ENCODE measurements at regions not wholly inside any gene's neighbourhood (a gene's known extent, or its start where the extent isn't known, plus 50 kb on each side); places are given as distances from the start of the nearest gene placed in this dataset.

DNA sequence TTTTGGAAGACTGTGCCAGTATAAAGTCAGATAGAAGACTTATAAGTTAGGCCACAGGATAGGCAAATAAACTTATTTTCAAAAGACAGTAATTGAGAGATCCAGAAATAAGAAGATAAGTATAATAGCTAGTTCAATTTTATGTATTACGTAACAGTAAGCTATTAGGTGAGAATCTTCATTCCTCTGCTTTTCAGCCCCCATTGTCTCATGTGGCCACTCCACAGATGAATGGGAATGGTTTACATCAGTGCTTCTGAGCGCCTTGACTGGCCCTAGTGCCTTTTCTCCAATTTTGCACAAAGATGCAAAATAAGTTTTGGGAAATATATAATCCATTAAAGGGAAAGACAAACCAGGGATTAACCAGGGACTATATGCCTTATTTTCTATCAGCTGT lies 550.5 kb downstream of the MMUT start:
- no peak for DNase-seq (ENCODE audit: low read depth)

- no peak for DNase-seq (ENCODE audit: low read depth)
These were observed 558.2 kb downstream of the MMUT start for GRCh38 chr6:48904809-48905208.

DNA sequence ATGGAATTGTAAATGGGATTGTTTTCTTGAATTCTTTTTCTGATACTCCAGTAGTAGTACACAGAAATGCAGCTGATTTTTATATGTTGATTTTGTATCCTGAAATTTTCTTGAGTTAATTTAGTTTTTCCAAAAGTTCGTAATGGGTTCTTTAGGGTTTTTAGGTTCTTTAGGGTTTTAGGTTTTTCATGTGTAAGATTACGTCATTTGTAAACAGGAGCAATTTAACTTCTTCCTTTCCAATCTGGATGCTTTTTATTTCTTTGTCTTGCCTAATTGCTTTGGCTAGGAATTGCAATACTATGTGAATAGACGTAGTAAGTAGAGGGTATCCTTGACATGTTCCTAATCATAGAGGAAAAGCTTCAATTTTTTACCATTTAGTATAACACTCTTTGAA lies 568.6 kb downstream of the MMUT start:
- no peak for DNase-seq (ENCODE audit: low read depth)

DNA sequence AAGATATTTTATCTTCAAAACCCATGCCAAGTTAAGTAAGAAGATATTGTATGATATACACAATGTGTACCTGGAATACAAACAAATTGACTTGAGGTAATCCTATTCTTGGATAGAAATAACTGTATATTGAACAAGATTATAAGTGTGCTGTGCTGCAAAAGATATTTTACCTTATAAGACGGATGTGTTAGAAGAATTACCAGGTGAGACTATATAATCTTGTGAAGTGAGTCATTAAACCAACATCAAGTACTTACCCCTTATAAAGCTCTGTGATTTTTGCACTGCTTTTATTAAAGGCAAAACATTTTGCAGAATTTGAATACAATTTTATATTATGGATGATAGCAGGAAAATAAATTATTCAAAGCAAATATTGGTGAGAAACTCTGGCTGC lies 570.0 kb downstream of the MMUT start:
- DNase-seq (ENCODE audit: low read depth), result no peak

DNA sequence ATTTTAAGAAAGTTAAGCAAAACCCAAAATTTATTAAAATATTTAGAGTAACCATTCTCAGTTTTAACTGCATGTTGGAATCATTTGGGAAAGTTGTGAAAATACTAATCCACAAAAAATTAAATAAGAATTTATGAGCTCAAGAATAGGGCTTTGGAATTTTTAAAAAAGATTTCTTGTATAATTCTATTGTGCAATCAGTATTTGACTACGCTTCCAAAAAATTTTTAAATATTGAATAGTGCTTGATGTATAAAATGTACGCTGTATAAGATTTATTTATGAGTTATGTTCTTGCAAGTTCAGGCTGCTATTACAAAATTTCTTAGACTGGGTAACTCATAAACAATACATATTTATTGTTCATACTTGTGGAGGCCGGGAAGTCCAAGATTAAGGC lies 571.7 kb downstream of the MMUT start:
- DNase-seq (ENCODE audit: low read depth), result no peak

DNA sequence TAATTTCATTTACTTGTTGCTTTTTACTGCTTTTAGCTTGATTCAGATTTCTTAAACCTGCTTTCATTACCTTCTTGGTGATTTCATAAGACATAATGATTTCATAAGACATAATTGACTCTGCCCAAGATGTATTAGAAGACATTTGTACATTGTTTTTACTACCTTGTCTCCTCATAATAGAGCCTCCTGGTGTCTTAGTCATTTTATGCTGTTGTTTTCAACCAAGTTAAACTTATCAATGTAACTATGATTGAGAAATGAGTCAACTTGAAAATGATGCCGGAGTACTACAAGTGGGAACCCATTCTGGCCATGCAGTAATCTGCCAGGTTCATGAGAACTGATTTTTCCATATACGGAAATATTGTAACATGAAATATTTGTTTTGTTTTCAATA lies 573.6 kb downstream of the MMUT start:
- no peak for DNase-seq (ENCODE audit: low read depth)

- DNase-seq (ENCODE audit: low read depth), result peak; percentile 1
These were observed 579.9 kb downstream of the MMUT start for GRCh38 chr6:48883116-48883515.

- DNase-seq (ENCODE audit: low read depth), result no peak
These were observed 581.5 kb downstream of the MMUT start for GRCh38 chr6:48881551-48881950.

- no peak for DNase-seq (ENCODE audit: low read depth)
These were observed 593.5 kb downstream of the MMUT start for GRCh38 chr6:48869595-48869994.

DNA sequence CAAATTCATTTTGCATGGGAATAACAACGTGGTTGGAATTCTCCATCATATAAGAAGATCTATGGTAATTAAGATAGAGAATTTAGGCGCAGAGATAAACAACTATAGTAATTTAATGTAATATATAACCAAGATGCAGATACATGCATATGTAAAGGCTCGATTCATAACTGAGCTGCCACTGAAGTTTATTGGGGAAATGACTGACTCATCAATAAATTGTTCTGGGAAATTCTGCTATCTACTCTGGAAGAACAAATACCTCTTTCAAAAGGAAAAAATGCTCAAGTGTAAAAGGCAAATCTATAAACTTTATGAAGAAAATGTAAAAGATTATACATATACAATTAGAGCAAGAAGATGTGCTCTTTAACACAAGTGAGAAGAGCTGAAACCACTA lies 596.4 kb downstream of the MMUT start:
- no peak for DNase-seq (ENCODE audit: low read depth)

DNA sequence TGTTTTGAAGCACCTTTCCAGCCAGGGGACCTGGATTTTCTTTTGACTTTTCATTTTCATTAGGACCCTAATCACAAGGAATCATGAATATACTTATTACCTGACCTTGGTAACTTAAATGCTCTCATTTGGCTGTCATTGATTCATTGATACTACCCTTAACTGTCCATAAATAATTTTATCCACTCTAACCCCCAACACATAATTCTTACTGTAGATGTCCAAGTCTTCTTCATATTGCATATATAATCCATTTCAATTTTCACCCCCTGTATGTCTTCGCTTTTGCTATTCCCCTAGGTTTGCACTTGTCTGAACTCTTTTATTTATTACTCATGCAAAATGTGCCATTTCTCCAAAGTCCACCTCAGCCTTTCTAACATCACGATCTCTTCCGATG lies 602.9 kb downstream of the MMUT start:
- DNase-seq (ENCODE audit: low read depth), result no peak

DNA sequence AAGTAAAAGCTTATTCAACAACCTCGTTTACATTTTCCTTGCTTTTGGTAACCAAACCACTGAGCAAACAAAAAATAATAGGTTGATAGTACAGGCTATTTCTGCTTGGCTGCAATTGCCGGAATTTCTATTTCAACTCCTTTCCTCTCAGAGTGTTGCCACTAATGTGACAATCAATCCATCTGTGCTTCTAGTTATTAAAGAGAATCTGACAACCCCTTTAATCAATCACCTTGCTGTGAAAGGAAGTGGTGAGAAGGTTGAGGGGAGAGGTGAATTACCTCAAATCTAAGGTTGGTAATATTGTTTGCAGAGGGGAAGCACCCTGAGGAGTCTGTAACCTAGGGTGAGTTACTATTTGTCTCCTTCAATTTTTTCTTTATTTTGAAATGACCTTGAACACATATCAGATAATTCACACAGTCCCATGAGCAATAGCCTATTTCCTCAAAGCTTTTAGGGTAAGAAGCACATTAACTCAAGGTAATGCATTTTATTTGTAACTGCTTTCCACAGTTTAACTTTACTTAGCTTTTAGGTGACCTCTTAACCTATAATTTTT lies 603.4 kb downstream of the MMUT start:
- DNase-seq (ENCODE audit: low read depth), result no peak

DNA sequence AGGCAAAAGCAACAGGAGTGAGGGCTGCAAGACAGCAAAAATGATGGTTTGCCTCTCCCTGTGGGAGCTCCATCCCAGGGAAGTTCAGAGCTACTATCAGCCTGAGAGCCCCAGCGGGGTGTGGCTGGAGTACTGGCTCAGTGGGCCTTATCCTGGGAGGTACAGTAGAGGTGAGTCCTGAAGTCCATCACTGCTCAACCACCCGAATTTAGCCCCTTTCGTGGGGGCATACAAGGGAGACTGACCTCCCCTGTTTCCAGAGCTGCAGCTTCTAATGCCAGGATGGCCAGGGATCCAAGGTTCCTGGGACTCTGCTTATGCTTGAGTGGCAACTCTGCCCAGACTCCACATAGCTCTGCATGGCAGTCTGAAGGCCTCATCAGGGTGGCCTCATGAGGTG lies 617.8 kb downstream of the MMUT start:
- no peak for DNase-seq (ENCODE audit: low read depth)

DNA sequence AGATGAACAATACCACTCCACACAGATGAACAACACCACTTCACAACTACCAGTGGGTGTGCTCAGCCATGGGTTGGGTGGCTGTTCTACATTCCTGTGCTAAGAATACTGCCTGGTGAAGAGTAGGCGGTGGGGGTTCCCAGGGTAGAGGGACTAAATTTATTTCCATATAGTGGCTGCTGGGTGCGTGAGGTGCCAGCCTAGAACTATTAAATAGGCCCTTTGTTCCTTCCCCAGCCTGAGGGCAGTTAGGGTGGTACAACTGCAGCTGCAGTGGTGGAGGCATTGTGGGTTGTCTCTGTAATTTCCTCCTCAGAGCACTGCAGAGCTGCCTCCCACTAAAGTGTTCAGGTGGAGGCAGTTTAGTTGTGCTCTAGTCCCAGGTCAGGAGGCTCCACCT lies 618.4 kb downstream of the MMUT start:
- DNase-seq (ENCODE audit: low read depth), result no peak

- no peak for DNase-seq (ENCODE audit: low read depth)
These were observed 622.2 kb downstream of the MMUT start for GRCh38 chr6:48840896-48841295.

DNA sequence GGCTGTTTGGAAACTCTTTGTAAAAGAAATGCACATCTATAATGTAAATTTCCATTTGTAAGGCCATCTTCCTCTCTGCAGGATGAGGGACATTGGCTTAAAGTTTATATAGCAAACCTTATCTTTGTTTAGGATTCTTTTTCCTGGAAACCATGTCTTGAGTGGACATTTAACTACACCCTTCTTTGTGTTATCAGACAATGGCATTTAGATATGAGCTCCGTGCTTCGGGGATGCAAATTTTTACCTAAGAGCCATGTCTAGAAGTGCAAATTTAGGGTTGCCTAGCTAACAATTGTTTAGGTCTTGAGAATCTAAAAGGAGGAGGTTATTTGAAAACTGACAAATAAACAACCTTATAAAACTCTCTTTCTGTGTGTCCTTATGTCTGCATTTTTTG lies 623.8 kb downstream of the MMUT start:
- DNase-seq (ENCODE audit: low read depth), result no peak

- DNase-seq (ENCODE audit: low read depth), result no peak
These were observed 625.3 kb downstream of the MMUT start for GRCh38 chr6:48837744-48838143.

- no peak for DNase-seq (ENCODE audit: low read depth)
These were observed 627.6 kb downstream of the MMUT start for GRCh38 chr6:48835421-48835958.

- DNase-seq (ENCODE audit: low read depth), result no peak
These were observed 628.3 kb downstream of the MMUT start for GRCh38 chr6:48834706-48835105.

- no peak for DNase-seq (ENCODE audit: low read depth)
These were observed 629.1 kb downstream of the MMUT start for GRCh38 chr6:48833916-48834315.

DNA sequence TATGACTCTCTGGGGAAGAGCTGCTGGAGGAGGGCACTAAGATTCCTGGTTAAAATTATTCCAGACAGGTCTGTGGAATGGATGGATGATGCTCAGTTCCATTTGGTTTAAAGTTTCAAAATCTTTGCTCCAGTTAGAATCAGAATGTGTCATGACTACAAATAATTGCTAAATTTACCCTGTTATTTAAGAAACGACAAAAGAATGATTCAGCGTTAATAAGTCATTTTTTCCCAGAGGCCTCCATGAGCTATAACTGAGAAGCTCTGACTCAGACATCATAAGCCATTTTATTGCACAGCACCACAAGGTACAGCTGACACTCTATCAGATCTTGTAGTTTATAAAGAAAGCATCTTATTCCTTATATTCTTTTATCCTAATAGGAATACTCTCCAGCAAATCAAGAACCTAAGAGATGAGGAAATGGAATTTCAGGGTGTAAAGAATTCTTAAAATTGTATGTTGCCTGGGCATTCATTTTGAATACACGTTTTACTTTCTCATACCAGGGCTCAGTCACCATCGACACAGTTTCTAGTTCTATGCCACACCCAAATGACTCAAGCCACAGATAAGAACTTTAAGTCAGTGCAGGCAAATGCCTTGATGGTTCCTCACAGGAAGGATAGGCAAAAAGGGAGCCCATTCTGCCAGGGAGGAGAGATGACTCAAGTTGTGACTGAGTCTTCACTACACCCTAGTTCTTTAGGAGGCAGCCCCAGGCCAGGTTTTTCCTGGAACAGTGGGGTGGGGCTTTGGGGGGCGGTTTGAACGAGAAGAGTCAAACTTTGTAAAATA lies 636.0 kb downstream of the MMUT start:
- peak; percentile 92 for DNase-seq (ENCODE audit: low read depth)

GRCh38 chr6:48826152-48826515 lies 636.9 kb downstream of the MMUT start:
- DNase-seq (ENCODE audit: low read depth), result no peak

- DNase-seq (ENCODE audit: low read depth), result no peak
These were observed 637.4 kb downstream of the MMUT start for GRCh38 chr6:48825501-48826151.
